ENCODE measurements at regions not wholly inside any gene's neighbourhood (a gene's known extent, or its start where the extent isn't known, plus 50 kb on each side); places are given as distances from the start of the nearest gene placed in this dataset.

DNA sequence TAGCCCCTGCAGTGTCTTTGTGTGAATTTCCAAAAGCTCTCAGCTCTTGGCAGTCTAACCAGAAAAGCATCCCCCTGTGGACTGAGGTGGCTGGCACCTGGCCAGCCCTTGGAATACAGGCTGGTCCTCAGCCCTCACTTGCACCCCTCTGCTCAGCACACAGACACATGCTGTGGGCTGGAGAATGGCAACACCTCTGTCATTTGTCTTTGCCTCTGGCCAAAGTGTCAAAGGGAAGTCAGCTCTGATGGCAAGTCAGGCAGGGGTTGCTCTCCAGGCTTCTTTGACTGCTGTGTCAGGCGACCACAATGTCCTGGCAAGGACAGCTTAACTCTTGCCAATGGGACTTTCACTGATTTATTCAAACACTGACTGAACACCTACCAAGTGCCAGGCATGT, 724.8 kb downstream of the INHBA start (continued):
- TF ChIP-seq, protein P1, sequence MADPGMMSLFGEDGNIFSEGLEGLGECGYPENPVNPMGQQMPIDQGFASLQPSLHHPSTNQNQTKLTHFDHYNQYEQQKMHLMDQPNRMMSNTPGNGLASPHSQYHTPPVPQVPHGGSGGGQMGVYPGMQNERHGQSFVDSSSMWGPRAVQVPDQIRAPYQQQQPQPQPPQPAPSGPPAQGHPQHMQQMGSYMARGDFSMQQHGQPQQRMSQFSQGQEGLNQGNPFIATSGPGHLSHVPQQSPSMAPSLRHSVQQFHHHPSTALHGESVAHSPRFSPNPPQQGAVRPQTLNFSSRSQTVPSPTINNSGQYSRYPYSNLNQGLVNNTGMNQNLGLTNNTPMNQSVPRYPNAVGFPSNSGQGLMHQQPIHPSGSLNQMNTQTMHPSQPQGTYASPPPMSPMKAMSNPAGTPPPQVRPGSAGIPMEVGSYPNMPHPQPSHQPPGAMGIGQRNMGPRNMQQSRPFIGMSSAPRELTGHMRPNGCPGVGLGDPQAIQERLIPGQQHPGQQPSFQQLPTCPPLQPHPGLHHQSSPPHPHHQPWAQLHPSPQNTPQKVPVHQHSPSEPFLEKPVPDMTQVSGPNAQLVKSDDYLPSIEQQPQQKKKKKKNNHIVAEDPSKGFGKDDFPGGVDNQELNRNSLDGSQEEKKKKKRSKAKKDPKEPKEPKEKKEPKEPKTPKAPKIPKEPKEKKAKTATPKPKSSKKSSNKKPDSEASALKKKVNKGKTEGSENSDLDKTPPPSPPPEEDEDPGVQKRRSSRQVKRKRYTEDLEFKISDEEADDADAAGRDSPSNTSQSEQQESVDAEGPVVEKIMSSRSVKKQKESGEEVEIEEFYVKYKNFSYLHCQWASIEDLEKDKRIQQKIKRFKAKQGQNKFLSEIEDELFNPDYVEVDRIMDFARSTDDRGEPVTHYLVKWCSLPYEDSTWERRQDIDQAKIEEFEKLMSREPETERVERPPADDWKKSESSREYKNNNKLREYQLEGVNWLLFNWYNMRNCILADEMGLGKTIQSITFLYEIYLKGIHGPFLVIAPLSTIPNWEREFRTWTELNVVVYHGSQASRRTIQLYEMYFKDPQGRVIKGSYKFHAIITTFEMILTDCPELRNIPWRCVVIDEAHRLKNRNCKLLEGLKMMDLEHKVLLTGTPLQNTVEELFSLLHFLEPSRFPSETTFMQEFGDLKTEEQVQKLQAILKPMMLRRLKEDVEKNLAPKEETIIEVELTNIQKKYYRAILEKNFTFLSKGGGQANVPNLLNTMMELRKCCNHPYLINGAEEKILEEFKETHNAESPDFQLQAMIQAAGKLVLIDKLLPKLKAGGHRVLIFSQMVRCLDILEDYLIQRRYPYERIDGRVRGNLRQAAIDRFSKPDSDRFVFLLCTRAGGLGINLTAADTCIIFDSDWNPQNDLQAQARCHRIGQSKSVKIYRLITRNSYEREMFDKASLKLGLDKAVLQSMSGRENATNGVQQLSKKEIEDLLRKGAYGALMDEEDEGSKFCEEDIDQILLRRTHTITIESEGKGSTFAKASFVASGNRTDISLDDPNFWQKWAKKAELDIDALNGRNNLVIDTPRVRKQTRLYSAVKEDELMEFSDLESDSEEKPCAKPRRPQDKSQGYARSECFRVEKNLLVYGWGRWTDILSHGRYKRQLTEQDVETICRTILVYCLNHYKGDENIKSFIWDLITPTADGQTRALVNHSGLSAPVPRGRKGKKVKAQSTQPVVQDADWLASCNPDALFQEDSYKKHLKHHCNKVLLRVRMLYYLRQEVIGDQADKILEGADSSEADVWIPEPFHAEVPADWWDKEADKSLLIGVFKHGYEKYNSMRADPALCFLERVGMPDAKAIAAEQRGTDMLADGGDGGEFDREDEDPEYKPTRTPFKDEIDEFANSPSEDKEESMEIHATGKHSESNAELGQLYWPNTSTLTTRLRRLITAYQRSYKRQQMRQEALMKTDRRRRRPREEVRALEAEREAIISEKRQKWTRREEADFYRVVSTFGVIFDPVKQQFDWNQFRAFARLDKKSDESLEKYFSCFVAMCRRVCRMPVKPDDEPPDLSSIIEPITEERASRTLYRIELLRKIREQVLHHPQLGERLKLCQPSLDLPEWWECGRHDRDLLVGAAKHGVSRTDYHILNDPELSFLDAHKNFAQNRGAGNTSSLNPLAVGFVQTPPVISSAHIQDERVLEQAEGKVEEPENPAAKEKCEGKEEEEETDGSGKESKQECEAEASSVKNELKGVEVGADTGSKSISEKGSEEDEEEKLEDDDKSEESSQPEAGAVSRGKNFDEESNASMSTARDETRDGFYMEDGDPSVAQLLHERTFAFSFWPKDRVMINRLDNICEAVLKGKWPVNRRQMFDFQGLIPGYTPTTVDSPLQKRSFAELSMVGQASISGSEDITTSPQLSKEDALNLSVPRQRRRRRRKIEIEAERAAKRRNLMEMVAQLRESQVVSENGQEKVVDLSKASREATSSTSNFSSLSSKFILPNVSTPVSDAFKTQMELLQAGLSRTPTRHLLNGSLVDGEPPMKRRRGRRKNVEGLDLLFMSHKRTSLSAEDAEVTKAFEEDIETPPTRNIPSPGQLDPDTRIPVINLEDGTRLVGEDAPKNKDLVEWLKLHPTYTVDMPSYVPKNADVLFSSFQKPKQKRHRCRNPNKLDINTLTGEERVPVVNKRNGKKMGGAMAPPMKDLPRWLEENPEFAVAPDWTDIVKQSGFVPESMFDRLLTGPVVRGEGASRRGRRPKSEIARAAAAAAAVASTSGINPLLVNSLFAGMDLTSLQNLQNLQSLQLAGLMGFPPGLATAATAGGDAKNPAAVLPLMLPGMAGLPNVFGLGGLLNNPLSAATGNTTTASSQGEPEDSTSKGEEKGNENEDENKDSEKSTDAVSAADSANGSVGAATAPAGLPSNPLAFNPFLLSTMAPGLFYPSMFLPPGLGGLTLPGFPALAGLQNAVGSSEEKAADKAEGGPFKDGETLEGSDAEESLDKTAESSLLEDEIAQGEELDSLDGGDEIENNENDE (IDR thresholded peaks at IDR 0.05; ENCODE audit: insufficient replicate concordance, low read length) = no peak
- TF ChIP-seq RBBP5 (IDR thresholded peaks at IDR 0.05; ENCODE audit: borderline replicate concordance, low read depth, low read length) (no peak), EP300 (IDR thresholded peaks at IDR 0.05; ENCODE audit: borderline replicate concordance in 1 of 2, low read depth in 2 of 2, low read length in 2 of 2) (no peak), RAD21 (IDR thresholded peaks at IDR 0.05 in 1 of 2, conservative IDR thresholded peaks at IDR 0.05 in 1 of 2; ENCODE audit: low read depth in 2 of 2, low read length in 2 of 2) (no peak), SIN3A (conservative IDR thresholded peaks at IDR 0.05 in 1 of 2, IDR thresholded peaks at IDR 0.05 in 1 of 2; ENCODE audit: low read depth in 1 of 2, low read length in 2 of 2) (no peak)
